Vagina (tissue), 2 donors: ENCODE measurements at regions not wholly inside any gene's neighbourhood (a gene's known extent, or its start where the extent isn't known, plus 50 kb on each side); places are given as distances from the start of the nearest gene placed in this dataset.

Experiments used
- POLR2A ChIP-seq, 2 donors: fragments of 450-650 bp; IDR thresholded peaks; one replicate each; pipeline ENCODE4 v1.6.1; 2017; ENCODE audit warnings: antibody characterized with exemption in 2 of 2, mild to moderate bottlenecking in 2 of 2, moderate library complexity in 2 of 2
- POLR2AphosphoS5 ChIP-seq, 2 donors: sonication (generic); formaldehyde crosslinking; IDR thresholded peaks; one replicate each; pipeline ENCODE4 v1.9.0; 2017; ENCODE audit warnings: antibody characterized with exemption in 2 of 2, mild to moderate bottlenecking in 2 of 2, low read depth in 1 of 2; ENCODE audit not compliant: insufficient read depth in 1 of 2
- TF ChIP-seq, protein P1 (sequence below), 3 experiments: fragments of 450-650 bp in 2 of 3; fragments of 200-600 bp in 1 of 3; sonication (generic) in 1 of 3; IDR thresholded peaks; one replicate each; pipeline ENCODE4 v1.5.1; 2017 to 2019; ENCODE audit warnings: antibody characterized with exemption in 3 of 3, mild to moderate bottlenecking in 2 of 3, moderate library complexity in 2 of 3

DNA sequence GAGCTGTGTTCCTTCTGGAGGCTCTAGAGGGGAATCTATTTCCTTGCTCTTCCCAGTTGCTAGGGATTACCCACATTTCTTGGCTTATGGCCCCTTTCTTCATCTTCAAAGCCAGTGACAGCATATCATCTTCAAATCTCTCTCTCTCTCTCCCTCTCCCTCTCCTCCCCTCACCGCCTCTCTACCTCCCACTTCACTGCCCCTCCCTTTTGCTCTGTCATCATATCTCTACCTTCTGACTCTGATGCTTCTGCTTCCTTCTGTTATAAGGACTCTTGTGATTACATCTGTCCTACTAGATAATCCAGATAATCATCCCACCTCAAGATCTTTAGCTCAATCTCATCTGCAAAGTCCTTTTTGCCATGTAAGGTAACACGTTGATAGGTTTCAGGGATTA lies 93.1 kb upstream of the TEX13D start:
- TF ChIP-seq, protein P1, sequence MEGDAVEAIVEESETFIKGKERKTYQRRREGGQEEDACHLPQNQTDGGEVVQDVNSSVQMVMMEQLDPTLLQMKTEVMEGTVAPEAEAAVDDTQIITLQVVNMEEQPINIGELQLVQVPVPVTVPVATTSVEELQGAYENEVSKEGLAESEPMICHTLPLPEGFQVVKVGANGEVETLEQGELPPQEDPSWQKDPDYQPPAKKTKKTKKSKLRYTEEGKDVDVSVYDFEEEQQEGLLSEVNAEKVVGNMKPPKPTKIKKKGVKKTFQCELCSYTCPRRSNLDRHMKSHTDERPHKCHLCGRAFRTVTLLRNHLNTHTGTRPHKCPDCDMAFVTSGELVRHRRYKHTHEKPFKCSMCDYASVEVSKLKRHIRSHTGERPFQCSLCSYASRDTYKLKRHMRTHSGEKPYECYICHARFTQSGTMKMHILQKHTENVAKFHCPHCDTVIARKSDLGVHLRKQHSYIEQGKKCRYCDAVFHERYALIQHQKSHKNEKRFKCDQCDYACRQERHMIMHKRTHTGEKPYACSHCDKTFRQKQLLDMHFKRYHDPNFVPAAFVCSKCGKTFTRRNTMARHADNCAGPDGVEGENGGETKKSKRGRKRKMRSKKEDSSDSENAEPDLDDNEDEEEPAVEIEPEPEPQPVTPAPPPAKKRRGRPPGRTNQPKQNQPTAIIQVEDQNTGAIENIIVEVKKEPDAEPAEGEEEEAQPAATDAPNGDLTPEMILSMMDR (IDR thresholded peaks at IDR 0.05): no peak
- TF ChIP-seq POLR2A (IDR thresholded peaks at IDR 0.05): no peak
- no peak for TF ChIP-seq POLR2AphosphoS5 (IDR thresholded peaks at IDR 0.05; ENCODE audit: insufficient read depth in 1 of 2, low read depth in 1 of 2)
